DMS 273 (cell line): ENCODE measurements at regions not wholly inside any gene's neighbourhood (a gene's known extent, or its start where the extent isn't known, plus 50 kb on each side); places are given as distances from the start of the nearest gene placed in this dataset.
"Not testable (repeated sequence)": the region's sequence is repeated elsewhere in the genome, so short reads cannot be mapped to it uniquely, and the experiment has no call there.

Experiments
- DNase-seq: peaks from one replicate; lab custom pipeline; 2025; ENCODE audit not compliant: unreplicated experiment; lab: John Stamatoyannopoulos, UW

- DNase-seq = no peak
Observed at GRCh38 chr15:38726187-38726586, 161.6 kb upstream of the RASGRP1 start.

- no peak for DNase-seq
Observed at GRCh38 chr15:38733331-38733730, 168.7 kb upstream of the RASGRP1 start.

- no peak for DNase-seq
Observed at GRCh38 chr15:38740206-38740605, 175.6 kb upstream of the RASGRP1 start.

GRCh38 chr15:38743147-38743546 lies 178.5 kb upstream of the RASGRP1 start:
- DNase-seq = no peak

- no peak for DNase-seq
Observed at GRCh38 chr15:38745126-38745525, 180.5 kb upstream of the RASGRP1 start.

- no peak for DNase-seq
Observed at GRCh38 chr15:38745626-38746025, 181.0 kb upstream of the RASGRP1 start.

GRCh38 chr15:38746211-38746610 lies 181.6 kb upstream of the RASGRP1 start:
- no peak for DNase-seq

GRCh38 chr15:38748710-38749109 lies 184.1 kb upstream of the RASGRP1 start:
- DNase-seq = no peak

GRCh38 chr15:38750786-38751185 lies 186.2 kb upstream of the RASGRP1 start:
- peak; percentile 3 for DNase-seq

- DNase-seq = no peak
Observed at GRCh38 chr15:38755718-38756117, 191.1 kb upstream of the RASGRP1 start.

- no peak for DNase-seq
Observed at GRCh38 chr15:38756441-38756840, 191.8 kb upstream of the RASGRP1 start.

- DNase-seq = peak; percentile 23
Observed at GRCh38 chr15:38758043-38758442, 193.4 kb upstream of the RASGRP1 start.

GRCh38 chr15:38761681-38762080 lies 197.1 kb upstream of the RASGRP1 start:
- DNase-seq = no peak

- DNase-seq = peak; percentile 36
Observed at GRCh38 chr15:38768970-38769369, 204.4 kb upstream of the RASGRP1 start.

GRCh38 chr15:38769492-38769891 lies 204.9 kb upstream of the RASGRP1 start:
- no peak for DNase-seq

- not testable (repeated sequence) for DNase-seq
Observed at GRCh38 chr15:38774076-38774475, 209.5 kb upstream of the RASGRP1 start.

- no peak for DNase-seq
Observed at GRCh38 chr15:38781196-38781595, 216.6 kb upstream of the RASGRP1 start.

GRCh38 chr15:38782156-38782555 lies 217.5 kb upstream of the RASGRP1 start:
- DNase-seq = no peak

GRCh38 chr15:38788918-38789317 lies 224.3 kb upstream of the RASGRP1 start:
- no peak for DNase-seq

- no peak for DNase-seq
Observed at GRCh38 chr15:38789566-38789965, 225.0 kb upstream of the RASGRP1 start.

GRCh38 chr15:38793206-38793810 lies 228.7 kb upstream of the RASGRP1 start:
- DNase-seq = no peak

- DNase-seq = no peak
Observed at GRCh38 chr15:38795471-38796245, 231.0 kb upstream of the RASGRP1 start.

GRCh38 chr15:38796589-38796988 lies 232.0 kb upstream of the RASGRP1 start:
- DNase-seq = no peak
